Heart left ventricle (tissue), 13 donors: ENCODE measurements at regions not wholly inside any gene's neighbourhood (a gene's known extent, or its start where the extent isn't known, plus 50 kb on each side); places are given as distances from the start of the nearest gene placed in this dataset.

Experiments used
- CTCF ChIP-seq, 12 donors: fragments of 200-600 bp; sonication (generic) in 4 of 12; IDR thresholded peaks; one replicate each; pipeline versions ENCODE4 v1.5.0 to v1.8.0; 2018 to 2022; ENCODE audit warnings: antibody characterized with exemption in 12 of 12, mild to moderate bottlenecking in 5 of 12
- POLR2A ChIP-seq, 2 donors: fragments of 450-650 bp; IDR thresholded peaks; one replicate each; pipeline ENCODE4 v1.6.1; 2017; ENCODE audit warnings: antibody characterized with exemption in 2 of 2, mild to moderate bottlenecking in 2 of 2, moderate library complexity in 2 of 2
- donor health status: ischemic (EF 13 %, LVEDD 7.1; RV severe dilation, severe dysfunction).
- donor health status: DM: no; HTN: yes; CAD: no.
- donor health status: DM: no; HTN: no; CAD: no.
- donor health status: ischemic (EF 25% LVEDD 6.9; RV normal size, moderate dysfunction).
- donor health status: ischemic (EF 25% LVEDD 5.7; RV mildly dilated, moderate dysfunction).
- donor health status: ischemic (EF 35%, LVEDD 5.7; RV mildly dilated, moderate dysfunction).
- donor health status: nonischemic (EF 11% LVEDD 7.7; RV severe dilation, severe dysfunction).
- donor health status: DM: yes; HTN: yes; CAD: no.
- donor health status: PGD.
- donor health status: ischemic (EF 29% LVEDD 5.4; RV normal size, mild dysfunction).
- donor health status: nonischemic (EF 23%, LVEDD 6.1; RV moderate dilation, normal function).

GRCh38 chr5:179416114-179416822, 71.0 kb upstream of the ADAMTS2 start:
- TF ChIP-seq CTCF (IDR thresholded peaks at IDR 0.05) (no peak), POLR2A (IDR thresholded peaks at IDR 0.05) (no peak)
